Esophagus (tissue), 2 donors: ENCODE measurements at regions not wholly inside any gene's neighbourhood (a gene's known extent, or its start where the extent isn't known, plus 50 kb on each side); places are given as distances from the start of the nearest gene placed in this dataset.
"Not testable (repeated sequence)": the region's sequence is repeated elsewhere in the genome, so short reads cannot be mapped to it uniquely, and the experiment has no call there.

ENCODE experiments used
- H3K27ac ChIP-seq, 2 donors: one replicate each; pipeline ENCODE4 v1.5.1; 2013; ENCODE audit warnings: low read depth in 2 of 2, mild to moderate bottlenecking in 2 of 2, inconsistent platforms in 1 of 2, low read length in 1 of 2, moderate library complexity in 1 of 2
- H3K27me3 ChIP-seq, 2 donors: one replicate each; pipeline ENCODE4 v1.6.1; 2013; ENCODE audit warnings: low read length in 2 of 2, control low read depth in 1 of 2, mild to moderate bottlenecking in 1 of 2; ENCODE audit not compliant: insufficient read depth in 2 of 2, control insufficient read depth in 1 of 2
- H3K36me3 ChIP-seq, 2 donors: one replicate each; pipeline ENCODE4 v1.6.1; 2013; ENCODE audit warnings: low read length in 1 of 2; ENCODE audit not compliant: control insufficient read depth in 2 of 2, insufficient read depth in 2 of 2
- H3K4me1 ChIP-seq, 2 donors: one replicate each; pipeline ENCODE4 v1.6.1; 2013; ENCODE audit warnings: low read length in 1 of 2; ENCODE audit not compliant: control insufficient read depth in 2 of 2, insufficient read depth in 2 of 2
- H3K4me3 ChIP-seq, 2 donors: one replicate each; pipeline ENCODE4 v1.5.1; 2013; ENCODE audit warnings: low read length in 2 of 2, mild to moderate bottlenecking in 2 of 2, low read depth in 1 of 2, moderate library complexity in 1 of 2
- H3K9me3 ChIP-seq, 2 donors: one replicate each; pipeline ENCODE4 v1.6.1; 2013; ENCODE audit warnings: mild to moderate bottlenecking in 2 of 2, low read depth in 1 of 2, low read length in 1 of 2, moderate library complexity in 1 of 2; ENCODE audit not compliant: control insufficient read depth in 2 of 2, insufficient read depth in 1 of 2
- WGBS, 2 donors: extraction: QIAGEN DNeasy Blood & Tissue Kit; methylation state at CpG; one replicate each; pipeline ENCODE4 v1.1.7; 2013; 5-methylcytosine and 5-hydroxymethylcytosine counted together
- donor health status: healthy with polysubstance abuse.
- donor health status: Bipolar disorder and iron deficiency.

DNA sequence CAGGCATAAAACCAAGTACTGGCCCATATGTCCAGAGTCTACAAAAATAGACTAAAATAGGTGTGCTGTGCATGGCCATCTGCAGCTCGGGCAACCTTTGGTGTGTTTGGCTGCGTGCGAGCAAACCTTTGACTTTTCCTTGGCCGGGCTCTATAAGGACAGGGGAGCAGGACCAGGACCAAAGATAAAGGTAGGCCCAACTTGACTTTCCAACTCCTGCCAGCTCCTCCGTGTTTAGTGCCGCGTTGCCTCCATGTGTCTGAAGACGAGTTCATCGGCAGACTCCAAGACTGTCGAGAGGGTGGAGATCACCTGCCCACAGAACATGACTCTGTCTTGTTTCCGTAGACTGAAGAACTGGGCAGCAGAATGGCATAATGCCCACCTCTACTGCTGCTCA is 375.5 kb downstream of the IRS2 start:
- whole genome bisulfite sequencing, 2 donors, result 86% methylated on average over 11 of the region's 11 CpGs
- no peaks in the 10 kb centered on the region for H3K36me3 ChIP-seq
- no peaks in the 10 kb centered on the region for H3K9me3 ChIP-seq

DNA sequence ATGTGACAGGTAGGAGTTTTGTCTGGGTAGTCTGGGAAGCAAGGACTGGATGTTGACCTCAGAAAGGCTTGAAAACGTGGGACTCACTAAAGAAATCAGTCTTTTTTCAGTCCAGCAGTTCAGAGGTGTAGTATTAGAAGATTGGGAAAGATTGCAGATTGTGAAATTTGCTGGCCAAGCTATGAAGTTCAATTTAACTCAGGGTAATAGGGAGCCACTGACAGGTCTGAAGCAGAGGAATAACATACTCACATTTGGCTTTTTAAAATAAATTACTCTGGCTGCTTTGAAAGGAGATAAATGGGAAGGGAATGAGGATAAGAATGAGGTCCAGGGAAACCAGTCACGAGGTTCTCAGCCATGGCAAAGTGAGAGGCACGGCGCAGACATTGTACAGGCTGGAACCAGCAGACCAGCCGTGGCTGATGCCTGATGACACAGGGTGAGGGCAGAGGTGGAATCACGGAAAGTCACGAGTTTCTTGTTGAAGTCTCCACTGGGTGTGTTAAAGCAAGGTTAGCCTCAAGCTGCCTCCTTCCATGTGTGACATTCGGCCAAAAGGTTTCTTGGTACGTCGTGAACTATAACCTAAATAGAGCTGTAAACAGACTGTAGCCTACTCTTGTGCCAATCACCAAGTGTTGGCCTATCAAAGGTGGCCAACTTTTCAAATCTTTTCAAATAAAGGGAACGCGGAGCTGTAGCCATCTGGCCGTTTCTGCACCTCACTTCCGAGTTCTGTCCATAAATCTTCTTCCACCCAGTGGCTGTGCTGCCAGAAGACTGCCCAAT is 377.6 kb downstream of the IRS2 start:
- 81 to 82% methylated on average over 14 of the region's 14 CpGs for WGBS, 2 donors

More for the DNA sequence above, 375.5 kb downstream of the IRS2 start:
- Histone ChIP-seq H3K4me3 (no peak overlapping the region), H3K27ac (no peak overlapping the region), H3K4me1 (no peaks in the 10 kb centered on the region), H3K27me3 (no peaks in the 10 kb centered on the region)

DNA sequence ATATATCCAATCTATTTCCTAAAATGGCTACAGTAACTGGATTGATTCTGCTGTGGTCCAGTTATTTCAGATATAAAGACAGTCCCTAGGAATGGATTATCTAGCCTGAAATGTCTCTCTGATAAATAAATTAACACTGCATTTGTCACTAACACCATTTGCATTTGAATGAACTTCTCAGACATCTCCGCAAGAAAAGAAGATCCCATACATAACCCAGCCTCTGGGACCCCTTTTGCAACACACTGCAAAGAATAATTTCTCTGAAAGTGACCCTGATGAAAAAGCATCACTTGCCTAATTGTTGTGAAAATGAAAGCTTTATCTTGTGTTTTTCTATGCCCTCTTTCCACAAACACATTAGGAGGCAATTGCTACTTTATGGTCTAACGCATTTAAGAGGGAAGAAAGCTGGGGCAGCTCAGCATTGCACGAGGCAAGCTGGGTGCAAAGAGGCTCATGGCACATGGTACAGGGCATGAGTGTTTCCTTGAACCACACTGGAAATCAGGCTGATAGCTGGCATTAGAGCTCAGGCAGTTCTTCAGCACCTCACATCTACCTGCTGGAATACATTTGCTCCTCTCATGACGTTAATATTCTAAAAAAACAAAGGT is 379.9 kb downstream of the IRS2 start:
- H3K4me1 ChIP-seq, result no peaks in the 10 kb centered on the region
- no peak overlapping the region for H3K4me3 ChIP-seq
- no peaks in the 10 kb centered on the region for H3K27me3 ChIP-seq
- no peak overlapping the region for H3K27ac ChIP-seq
- H3K36me3 ChIP-seq, result no peaks in the 10 kb centered on the region
- peaks cover 0 to 4% of the 10 kb centered on the region in 2 donors for H3K9me3 ChIP-seq
- 74 to 84% methylated on average over 4 of the region's 4 CpGs for WGBS, 2 donors

More for the DNA sequence above, 377.6 kb downstream of the IRS2 start:
- H3K27ac ChIP-seq, result no peak overlapping the region
- H3K36me3 ChIP-seq, result no peaks in the 10 kb centered on the region
- H3K4me1 ChIP-seq, result no peaks in the 10 kb centered on the region
- no peaks in the 10 kb centered on the region for H3K27me3 ChIP-seq
- H3K4me3 ChIP-seq, result no peak overlapping the region
- peaks cover 0 to 4% of the 10 kb centered on the region in 2 donors for H3K9me3 ChIP-seq

DNA sequence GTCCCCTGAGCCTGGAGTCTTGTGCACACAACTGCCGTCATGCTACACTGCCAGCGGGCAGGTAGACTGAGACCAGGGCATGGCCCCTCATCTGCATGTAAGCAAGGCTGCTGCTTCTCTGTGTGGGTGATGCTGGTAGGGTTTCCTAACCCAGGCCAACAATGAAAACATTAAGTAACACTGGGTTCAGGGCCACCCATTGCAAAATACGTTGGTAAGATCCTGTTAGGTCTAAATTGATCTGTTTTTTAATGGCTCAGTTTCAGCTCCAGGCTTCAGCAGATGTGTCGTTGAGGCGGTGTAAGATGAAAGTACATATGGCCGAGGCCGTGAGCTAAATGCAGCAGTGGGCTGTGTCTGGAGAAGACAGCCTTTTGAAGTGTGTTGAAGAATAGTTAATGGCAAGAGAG is 383.4 kb downstream of the IRS2 start:
- peaks cover 0 to 4% of the 10 kb centered on the region in 2 donors for H3K9me3 ChIP-seq
- H3K36me3 ChIP-seq, result no peaks in the 10 kb centered on the region
- no peak overlapping the region for H3K4me3 ChIP-seq
- H3K27me3 ChIP-seq, result no peaks in the 10 kb centered on the region
- no peaks in the 10 kb centered on the region for H3K4me1 ChIP-seq
- 75 to 82% methylated on average over 7 of the region's 7 CpGs for WGBS, 2 donors
- H3K27ac ChIP-seq, result no peak overlapping the region

DNA sequence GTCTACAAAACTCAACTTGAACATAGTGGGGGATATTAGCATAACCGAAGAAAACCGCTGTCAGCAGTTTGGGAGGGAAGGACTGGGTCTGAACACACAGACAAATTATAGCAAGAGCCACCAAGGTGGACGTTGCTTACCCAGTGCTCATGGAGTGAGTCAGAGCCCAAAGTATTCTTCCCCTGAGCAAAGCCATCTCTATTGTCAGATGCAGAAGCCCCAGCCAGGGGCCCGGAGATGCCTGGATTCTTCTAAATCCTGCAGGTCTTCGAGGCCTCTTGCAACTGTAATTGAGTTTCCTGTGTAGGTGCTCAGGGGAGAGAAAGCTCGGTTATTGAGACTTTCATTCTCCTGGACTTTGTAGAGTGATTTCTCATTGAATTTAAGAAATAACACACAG is 384.5 kb downstream of the IRS2 start:
- Histone ChIP-seq H3K9me3 (peaks cover 0 to 4% of the 10 kb centered on the region in 2 donors), H3K27me3 (no peaks in the 10 kb centered on the region), H3K4me1 (no peaks in the 10 kb centered on the region), H3K36me3 (no peaks in the 10 kb centered on the region), H3K27ac (no peak overlapping the region), H3K4me3 (no peak overlapping the region)
- WGBS, 2 donors, result 84 to 88% methylated on average over 6 of the region's 6 CpGs

DNA sequence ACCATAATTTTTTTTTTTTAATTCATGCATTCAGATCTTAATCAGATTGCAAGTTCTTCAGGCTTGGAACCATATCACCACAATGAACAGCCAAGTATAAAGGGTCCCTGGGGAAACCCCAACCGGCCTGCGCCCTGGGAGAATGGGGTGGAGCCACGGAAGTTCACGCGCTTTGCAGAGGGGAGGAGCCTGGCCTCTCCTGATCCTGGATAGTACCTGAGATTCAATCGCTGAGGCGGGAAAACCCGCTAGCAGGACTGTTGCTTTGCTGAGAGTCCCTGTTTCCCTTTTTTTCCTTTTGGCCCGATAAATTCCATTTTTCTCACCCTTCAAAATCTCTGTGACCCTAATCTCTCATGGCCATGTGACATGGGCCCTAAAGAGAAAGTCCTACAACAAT is 385.1 kb downstream of the IRS2 start:
- 81 to 91% methylated on average over 9 of the region's 9 CpGs for WGBS, 2 donors
- Histone ChIP-seq H3K4me3 (no peak overlapping the region), H3K27me3 (no peaks in the 10 kb centered on the region), H3K9me3 (peaks cover 0 to 4% of the 10 kb centered on the region in 2 donors), H3K27ac (no peak overlapping the region), H3K36me3 (no peaks in the 10 kb centered on the region), H3K4me1 (no peaks in the 10 kb centered on the region)

DNA sequence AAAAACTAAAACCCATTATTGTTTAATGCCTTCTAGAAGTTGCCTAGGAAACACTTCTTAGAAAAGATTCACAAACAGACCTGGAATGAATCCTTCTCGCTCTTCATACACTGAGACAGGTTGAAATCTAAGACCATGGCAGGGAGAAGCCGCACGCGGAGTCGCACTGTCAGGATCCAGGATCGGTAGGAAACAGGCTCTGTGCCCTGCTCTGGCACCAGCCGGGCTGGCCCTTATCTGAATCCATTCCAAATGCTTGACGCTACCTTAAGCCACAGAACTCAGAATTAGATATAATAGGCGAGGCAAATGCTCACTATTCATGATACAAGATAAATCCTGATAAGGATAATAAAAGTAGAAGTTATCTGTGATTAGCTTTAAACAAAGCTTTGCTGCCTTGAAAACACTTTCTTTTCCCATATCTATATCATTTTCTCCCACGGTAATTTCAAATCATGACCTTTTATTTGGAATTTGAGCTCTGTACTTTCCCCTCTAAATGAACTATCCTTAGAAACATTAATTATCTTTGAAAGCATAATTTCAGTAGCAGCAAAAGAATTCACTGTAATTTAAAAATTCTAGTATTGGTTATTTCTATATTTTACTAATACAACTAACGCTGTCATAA is 385.6 kb downstream of the IRS2 start:
- Histone ChIP-seq H3K4me3 (no peak overlapping the region), H3K27me3 (no peaks in the 10 kb centered on the region), H3K27ac (no peak overlapping the region), H3K4me1 (no peaks in the 10 kb centered on the region), H3K9me3 (peaks cover 0 to 4% of the 10 kb centered on the region in 2 donors), H3K36me3 (no peaks in the 10 kb centered on the region)
- WGBS, 2 donors, result 80 to 86% methylated on average over 11 of the region's 11 CpGs

DNA sequence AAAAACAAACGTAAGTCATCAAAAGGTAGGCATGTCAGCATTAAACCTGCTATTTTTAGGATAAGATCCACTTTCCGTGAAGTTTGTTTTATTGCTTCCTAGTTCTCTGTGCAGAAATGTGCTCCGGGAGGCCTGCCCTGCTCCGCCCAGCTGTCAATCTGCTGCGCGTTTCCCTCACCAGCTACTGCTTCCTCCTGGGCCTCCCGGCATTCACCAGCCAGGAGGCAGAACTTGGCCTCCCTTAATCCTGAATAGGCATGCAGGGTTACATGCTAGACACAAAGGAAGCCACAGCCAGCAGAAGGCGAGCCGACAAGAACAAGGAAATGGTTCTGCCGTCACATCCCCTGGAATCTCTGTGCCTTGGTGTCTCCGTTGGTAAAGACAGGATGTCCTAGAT is 386.2 kb downstream of the IRS2 start:
- H3K27ac ChIP-seq, result no peak overlapping the region
- H3K27me3 ChIP-seq, result no peaks in the 10 kb centered on the region
- no peaks in the 10 kb centered on the region for H3K36me3 ChIP-seq
- H3K4me1 ChIP-seq, result no peaks in the 10 kb centered on the region
- 50 to 60% methylated on average over 11 of the region's 11 CpGs for WGBS, 2 donors
- H3K9me3 ChIP-seq, result peaks cover 0 to 4% of the 10 kb centered on the region in 2 donors
- no peak overlapping the region for H3K4me3 ChIP-seq

DNA sequence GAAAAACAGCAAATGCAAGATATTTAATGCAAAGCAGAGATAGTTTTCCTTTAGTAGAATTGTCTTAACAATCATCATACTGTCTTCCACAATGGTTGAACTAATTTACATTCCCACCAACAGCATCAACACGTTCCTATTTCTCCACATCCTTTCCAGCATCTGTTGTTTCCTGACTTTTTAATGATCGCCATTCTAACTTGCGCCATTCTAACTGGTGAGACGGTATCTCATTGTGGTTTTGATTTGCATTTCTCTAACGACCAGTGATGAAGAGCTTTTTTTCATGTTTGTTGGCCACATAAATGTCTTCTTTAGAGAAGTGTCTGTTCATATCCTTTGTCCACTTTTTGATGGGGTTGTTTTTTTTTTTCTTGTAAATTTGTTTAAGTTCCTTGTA is 388.3 kb downstream of the IRS2 start:
- not testable (repeated sequence) for H3K9me3 ChIP-seq, H3K27ac ChIP-seq, H3K27me3 ChIP-seq, H3K36me3 ChIP-seq, H3K4me3 ChIP-seq, H3K4me1 ChIP-seq
- 80 to 81% methylated on average over 5 of the region's 5 CpGs for WGBS, 2 donors
